Fibroblast of gingiva (primary cell): ENCODE measurements at regions not wholly inside any gene's neighbourhood (a gene's known extent, or its start where the extent isn't known, plus 50 kb on each side); places are given as distances from the start of the nearest gene placed in this dataset.
A peak's percentile ranks its signal among the peaks of the same experiment; 100 is the strongest.
"Not testable (repeated sequence)": the region's sequence is repeated elsewhere in the genome, so short reads cannot be mapped to it uniquely, and the experiment has no call there.

ENCODE experiments used
- DNase-seq: peaks from one replicate; pipeline ENCODE4 v3.0.0-alpha.2; 2011; ENCODE audit warnings: low read depth

DNA sequence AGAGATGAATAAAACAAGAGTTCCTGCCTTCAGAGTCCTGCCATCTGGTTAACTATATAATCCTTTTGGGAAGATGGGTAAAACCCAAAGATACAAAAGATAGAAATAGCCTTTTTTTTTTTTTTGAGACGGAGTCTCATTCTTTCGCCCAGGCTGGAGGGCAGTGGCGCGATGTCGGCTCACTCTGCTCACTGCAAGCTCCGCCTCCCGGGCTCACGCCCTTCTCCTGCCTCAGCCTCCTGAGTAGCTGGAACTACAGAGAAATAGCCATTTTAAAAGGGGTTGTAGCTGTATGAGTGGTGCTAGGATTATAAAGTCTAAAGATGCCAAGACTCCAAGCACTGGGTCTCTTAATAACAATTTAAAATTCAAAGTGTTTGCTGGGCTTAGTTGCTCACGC is 97.2 kb downstream of the KDR start:
- no peak for DNase-seq

GRCh38 chr4:55027596-55027995 is 97.8 kb downstream of the KDR start:
- no peak for DNase-seq

- DNase-seq: not testable (repeated sequence)
Observed at GRCh38 chr4:55025456-55025855, 99.9 kb downstream of the KDR start.

DNA sequence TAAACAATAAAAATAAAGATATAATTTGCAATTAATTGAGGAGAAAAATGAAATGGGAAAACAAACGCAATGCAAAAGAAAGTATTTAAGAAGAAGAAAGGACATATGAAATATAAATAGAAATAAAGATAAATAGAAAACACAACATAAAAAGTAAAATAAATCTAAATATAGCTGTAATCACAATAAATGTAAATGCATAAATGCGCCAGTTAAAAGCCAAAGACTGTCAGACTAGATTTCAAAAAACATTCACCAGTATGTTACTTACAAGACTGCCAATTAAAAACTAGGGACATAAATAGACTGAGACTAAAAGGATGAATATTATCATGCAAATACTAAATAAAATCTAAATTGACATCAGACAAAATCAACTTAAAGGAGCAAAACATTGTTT is 102.4 kb downstream of the KDR start:
- DNase-seq: no peak

GRCh38 chr4:55021214-55021613 is 104.2 kb downstream of the KDR start:
- DNase-seq: no peak

DNA sequence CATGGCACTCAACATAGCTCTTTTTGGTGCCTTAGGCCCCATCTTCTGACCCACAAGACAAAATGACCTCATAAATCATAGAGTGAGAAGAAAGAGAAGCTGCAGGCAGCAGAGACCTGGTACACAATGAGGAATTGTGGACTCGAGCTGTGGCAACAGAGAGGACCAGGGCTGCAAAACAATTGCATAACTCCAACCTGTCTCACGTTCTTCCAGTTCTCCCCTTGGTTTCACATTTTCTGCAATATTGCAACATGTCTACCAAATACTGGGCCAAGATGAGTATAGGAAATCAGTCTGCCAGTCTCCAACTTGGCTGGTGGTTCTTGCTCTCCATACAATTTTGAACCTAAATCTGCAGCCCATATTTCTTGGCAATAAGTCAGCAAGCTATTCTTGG is 105.3 kb downstream of the KDR start:
- DNase-seq: no peak

- DNase-seq: no peak
Observed at GRCh38 chr4:55018978-55019377, 106.4 kb downstream of the KDR start.

DNA sequence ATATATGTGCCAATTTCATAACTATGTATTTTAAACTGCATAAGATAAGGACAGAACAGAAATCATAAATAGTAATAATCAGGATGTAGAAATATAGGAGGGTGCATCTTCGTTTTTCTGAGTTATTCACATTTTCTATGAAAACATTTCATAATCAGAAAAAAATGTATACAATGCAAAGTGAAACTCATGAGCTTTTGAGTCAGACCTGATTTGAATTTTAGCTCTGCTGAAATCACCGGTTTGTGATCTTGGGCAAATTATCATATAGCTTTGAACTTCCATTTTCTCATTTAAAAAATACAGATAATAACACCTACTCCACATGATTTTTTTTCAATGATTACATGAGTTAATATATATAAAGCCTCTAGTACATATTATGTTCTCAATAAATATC is 106.9 kb downstream of the KDR start:
- no peak for DNase-seq

- DNase-seq: no peak
Observed at GRCh38 chr4:55017406-55017805, 108.0 kb downstream of the KDR start.

DNA sequence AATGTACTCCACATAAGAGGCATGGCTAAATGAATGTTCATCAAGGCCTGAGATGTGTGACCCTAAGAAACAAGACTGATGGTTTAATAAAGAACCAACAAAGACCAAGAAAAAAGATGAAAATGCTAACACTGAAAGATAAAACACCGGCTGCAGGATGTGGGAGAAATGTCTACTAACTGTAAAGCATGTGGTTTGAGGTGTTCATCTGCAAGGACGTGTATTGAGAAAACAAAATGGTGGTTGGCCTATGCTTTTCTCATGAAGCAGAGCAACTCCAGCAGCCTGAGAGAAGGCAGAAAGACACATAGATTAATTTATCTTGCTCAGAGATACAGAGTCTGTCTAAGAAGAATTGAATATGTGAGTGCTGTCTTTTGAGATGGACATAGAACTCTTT is 109.3 kb downstream of the KDR start:
- DNase-seq: no peak

GRCh38 chr4:55014876-55015275 is 110.5 kb downstream of the KDR start:
- DNase-seq: no peak

DNA sequence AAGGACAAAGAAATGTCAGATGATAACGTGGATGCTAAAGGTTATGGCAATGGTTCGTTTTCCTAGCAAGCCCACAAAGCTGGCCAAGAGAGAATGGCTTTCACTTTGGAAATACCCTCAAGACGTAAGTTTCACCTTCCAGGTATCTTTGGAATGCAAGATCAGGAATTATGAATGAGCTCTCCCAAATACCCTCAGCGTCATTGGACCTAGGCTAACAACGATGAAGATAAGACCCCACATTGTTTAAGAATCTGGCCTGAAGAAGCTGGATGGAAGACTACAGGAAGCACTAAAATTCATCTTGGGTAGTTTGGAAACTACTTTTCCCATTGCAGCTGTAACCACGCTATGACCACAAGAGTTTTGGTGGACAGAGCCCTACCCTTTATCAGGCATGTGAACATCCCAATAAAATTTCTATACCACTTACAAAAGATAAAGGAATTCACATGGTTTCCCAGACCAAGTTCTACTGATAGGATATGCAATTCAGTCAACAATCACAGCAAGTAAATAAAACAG is 111.9 kb downstream of the KDR start:
- DNase-seq: no peak

DNA sequence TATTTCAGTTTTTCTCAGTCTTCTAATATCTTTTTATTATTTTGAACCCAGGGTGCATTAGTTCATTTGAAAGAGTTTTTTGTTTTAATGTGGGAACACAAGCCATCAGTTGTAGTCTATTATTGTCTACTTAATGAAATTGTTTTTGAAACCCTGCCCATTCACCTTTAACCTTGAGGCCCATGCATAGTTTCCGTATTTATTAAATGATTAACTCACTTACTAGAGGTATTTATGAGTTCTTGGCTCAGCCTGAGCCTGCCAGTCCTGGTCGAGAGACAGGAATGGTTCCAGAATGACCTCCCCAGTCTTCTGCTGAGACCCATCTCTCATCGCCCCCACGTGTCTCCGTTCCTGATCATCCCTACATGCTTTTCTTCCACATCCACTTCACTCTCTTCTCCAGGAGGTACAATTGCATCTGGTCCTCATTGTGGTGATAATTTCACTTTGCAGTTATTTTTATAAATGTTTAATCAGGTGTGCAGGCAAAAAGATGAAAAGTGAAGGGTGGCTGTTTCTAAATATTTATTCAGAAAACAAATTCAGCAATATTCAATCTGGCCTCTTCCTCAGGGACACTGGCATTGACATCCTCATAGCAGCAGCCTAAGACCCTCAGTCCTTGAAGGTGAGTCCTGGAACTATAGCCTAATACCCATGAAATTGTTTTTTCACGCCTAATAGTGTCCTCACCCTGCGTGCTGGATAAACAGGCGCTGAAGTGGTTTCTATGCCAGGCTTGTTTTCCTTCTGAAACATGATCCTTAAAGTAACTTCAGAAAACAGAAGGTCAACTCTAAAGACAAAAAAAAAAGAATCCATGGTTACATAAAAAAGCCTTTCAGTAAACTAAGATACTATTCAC is 112.8 kb downstream of the KDR start:
- DNase-seq: no peak

DNA sequence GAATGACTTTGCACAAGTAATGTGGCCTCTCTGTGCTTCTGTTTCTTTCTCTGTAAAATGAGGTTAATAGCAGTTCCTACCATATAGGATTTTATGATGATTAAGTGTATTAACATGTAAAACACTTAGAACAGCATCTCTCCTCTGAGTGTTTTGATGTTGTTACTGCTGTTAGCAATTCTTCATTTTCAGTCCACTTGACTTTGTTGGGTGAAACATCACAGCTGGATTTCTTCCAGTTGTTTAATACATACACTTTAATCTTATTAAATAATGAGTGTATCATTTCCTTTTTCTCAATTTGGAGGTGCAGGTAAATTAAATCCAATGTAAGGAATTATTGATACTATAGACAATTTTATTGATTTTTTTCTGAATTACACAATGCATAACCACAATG is 113.6 kb downstream of the KDR start:
- no peak for DNase-seq

- no peak for DNase-seq
Observed at GRCh38 chr4:55010550-55010949, 114.8 kb downstream of the KDR start.

DNA sequence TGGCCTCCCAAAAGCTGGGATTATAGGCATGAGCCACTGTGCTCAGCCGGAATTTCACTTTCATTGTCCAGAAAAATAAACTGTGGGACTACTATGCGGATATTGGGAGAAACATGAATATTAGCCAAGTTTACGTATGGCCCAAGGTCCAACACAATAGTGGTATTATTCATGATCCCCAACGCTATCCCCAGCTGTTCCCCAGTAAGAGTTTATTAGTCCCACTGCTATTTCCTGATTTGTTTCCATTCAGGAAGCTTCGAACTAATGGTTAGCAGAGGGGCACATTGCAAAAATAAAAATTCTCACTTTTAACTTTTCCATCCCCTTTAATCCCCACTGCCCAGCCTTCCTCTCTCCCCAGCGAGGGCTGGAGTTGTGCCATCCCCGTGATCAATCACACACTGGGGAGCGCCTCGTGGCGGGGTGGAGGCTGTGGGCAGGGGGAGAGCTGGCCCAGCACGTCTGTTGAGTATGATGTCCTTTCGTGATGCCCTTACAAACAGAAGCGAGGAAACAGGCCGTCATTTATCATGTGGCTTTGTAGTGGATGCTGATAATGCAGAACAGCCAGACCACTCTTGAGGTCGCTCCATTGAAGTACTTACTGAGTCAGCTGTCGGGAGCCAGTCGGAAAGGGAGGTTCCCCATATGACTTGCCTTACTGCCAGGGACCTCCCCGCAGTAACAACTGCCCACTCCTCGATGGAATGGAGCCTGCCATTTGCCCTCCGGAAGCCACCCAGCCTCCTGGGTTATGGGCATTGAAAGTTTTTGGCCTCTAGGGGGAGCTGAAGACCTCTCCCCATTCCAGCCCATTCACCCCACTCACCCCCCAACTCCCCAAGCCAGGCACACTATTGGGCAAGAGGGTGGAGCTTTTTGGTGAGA is 117.0 kb downstream of the KDR start:
- DNase-seq: no peak

DNA sequence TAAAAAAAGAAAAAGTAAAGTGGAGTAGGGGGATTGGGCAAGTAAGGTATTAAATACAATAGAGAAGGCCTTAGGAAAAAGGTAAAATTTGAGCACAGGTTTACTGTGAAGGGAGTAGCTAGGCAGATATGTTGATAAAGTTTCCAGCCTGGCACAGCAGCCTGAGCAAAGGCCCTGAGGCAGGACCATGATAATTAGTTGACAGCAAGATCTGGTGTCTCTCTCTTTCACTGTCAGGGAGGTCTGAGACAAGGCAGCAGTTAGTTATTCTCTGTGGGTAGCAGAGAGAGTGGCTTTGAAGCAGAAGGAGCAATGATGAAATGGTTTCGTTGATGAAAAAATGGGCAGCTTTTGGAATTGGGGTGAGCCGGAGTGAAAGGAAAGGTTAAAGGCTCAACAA is 119.5 kb downstream of the KDR start:
- DNase-seq: no peak

- no peak for DNase-seq
Observed at GRCh38 chr4:55004831-55005230, 120.6 kb downstream of the KDR start.

DNA sequence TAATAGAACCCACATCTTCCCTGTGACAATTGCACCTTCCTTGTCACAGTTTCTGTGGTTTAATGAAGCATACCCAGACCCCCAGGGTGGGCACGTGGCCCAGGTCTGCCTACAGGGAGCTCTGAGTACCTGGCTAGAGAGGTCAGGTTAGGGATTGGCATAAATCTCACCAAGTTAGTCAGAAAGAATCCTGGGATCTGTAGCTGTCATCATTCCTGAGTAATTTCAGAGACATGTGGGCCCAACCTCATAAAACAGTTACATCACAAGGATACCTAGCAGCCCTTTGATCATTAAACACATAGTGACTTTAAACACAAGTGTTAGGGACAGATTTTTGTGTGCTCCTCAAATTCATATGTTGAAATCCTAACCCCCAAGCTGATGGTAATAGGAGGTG is 123.0 kb downstream of the KDR start:
- no peak for DNase-seq

- DNase-seq: no peak
Observed at GRCh38 chr4:55001538-55001937, 123.9 kb downstream of the KDR start.

GRCh38 chr4:54999003-54999402 is 126.4 kb downstream of the KDR start:
- peak; percentile 35 for DNase-seq

DNA sequence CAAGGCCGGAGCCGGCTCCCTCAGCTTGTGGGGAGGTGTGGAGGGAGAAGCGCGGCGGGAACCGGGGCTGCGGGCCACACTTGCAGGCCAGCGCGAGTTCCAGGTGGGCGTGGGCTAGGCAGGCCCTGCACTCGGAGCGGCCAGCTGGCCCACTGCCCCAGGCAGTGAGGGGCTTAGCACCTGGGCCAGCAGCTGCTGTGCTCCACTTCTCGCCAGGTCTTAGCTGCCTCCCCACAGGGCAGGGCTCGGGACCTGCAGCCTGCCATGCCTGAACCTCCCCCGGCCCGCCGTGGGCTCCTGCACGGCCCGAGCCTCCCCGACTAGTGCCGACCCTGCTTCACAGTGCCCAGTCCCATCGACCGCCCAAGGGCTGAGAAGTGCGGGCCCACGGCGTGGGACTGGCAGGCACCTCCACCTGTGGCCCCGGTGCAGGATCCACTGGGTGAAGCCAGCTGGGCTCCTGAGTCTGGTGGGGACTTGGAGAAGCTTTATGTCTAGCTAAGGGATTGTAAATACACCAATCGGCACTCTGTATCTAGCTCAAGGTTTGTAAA is 131.8 kb downstream of the KDR start:
- DNase-seq: not testable (repeated sequence)

GRCh38 chr4:54992266-54992665 is 133.1 kb downstream of the KDR start:
- DNase-seq: no peak
